CD4-positive, alpha-beta T cell treated with Interleukin-17A for 1 hour (primary cell): ENCODE measurements at regions not wholly inside any gene's neighbourhood (a gene's known extent, or its start where the extent isn't known, plus 50 kb on each side); places are given as distances from the start of the nearest gene placed in this dataset.
"Not testable (repeated sequence)": the region's sequence is repeated elsewhere in the genome, so short reads cannot be mapped to it uniquely, and the experiment has no call there.

Source experiments
- DNase-seq: peaks from one replicate; pipeline ENCODE4 v3.0.0-alpha.2; 2020

- no peak for DNase-seq
These were observed 128.7 kb upstream of the PCGF5 start for GRCh38 chr10:91091780-91092179.

GRCh38 chr10:91096274-91096673, 124.2 kb upstream of the PCGF5 start:
- DNase-seq, result no peak

- no peak for DNase-seq
These were observed 123.2 kb upstream of the PCGF5 start for GRCh38 chr10:91097313-91097712.

DNA sequence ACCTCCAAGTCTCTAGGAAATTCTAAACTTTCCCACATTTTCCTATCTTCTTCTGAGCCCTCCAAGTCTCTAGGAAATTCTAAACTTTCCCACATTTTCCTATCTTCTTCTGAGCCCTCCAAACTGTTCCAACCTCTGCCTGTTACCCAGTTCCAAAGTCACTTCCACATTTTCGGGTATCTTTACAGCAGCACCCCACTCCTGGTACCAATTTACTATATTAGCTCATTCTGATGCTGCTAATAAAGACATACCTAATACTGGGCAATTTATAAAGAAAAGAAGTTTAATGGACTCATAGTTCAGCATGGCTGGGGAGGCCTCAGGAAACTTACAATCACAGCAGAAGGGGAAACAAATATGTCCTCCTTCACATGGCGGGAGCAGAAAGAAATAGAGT, 122.4 kb upstream of the PCGF5 start:
- not testable (repeated sequence) for DNase-seq

DNA sequence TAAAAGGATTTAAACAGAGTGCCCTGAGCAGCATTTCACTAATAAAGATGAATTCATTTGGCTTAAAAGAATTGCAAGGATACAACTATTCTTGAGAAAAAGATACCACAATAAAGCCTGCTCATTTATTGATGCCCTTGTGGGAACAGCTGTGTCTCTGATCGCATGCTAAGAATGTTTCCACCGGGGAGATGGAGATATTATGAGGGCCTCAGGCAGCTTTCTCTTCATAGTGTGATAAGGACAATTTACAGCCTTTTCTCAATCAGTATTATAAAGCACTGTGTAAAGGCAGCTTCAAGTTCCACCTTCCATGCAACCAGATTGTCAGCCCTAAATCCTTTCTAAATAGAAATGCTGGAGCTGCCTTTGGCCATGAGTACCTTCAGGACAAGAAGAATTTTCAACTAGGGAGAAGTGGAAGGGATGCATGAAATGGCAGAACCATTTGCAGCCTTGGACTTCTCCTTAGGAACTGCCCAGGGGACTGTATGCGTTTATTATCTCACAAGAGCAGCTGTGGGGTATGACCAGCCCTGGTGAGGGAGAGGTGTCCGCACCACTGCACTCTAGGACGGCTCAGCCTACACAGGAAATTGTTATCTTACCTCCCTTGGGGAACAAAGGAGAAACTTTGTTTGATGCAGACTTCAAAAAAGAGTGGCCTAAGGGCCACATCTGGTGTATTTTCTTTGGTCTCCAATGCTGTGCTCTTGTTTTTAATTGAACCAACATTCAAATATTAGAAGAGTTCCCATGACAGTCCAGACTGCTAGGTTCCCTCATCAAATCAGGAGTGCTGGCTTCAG, 116.9 kb upstream of the PCGF5 start:
- DNase-seq, result no peak

- DNase-seq, result no peak
These were observed 116.0 kb upstream of the PCGF5 start for GRCh38 chr10:91104193-91105041.

DNA sequence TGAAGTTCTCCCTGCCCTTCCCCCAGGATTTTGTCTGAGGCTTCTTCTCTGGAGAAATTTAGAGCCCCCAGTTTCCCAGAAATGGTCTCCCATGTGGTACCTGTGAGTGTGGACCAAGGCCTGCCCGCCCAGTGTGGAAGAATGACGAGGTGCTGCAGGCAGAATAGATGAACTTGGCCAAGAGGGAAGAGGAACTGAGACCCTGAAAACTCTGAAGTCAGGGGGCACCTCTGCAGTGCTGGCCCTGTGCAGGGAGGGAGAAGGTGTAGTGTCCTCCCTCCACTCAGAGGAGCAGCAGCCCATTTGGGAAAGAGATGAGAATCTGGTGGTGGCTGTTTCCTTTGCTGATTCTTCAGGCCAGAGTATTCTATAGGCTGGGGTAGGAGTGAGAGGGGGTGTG, 115.2 kb upstream of the PCGF5 start:
- DNase-seq, result no peak

- DNase-seq, result no peak
These were observed 111.6 kb upstream of the PCGF5 start for GRCh38 chr10:91108820-91109219.

GRCh38 chr10:91111060-91111459, 109.4 kb upstream of the PCGF5 start:
- DNase-seq, result no peak

DNA sequence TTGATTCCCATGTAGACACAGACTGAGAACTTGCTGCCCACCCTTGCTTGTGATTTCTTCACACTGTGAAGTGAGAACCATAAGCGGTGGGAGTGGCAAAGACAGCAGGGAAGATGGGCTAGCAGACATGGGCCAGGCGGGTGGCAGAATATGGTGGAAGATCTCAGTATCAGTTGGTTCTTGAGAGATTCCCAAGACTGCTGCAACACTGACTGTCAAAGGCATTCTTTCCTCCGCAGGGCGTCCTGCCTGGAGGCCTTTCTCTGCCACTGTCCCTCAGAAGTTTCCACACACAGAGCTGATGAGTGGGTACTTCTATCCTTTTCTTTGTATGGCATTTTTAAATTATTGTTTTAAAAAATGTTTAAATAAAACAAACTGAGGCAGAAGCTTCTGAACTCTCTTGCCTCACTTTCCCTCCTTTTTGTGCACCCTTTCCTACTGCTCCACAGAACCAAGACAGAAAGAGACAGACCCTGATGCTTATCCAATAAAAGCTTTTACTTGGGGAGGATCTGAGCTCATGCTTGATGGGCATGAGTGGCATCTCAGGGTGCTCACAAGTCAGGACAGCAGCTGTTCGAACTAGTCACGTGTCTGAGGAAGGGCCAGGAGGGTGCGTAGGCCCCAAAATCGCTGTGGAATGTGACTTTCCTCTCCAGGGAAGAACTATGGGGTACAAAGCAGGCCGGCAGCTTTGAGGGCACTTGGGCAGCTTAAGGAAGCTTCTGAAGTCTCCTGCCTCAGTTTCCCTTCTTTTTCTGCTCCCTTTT, 104.7 kb upstream of the PCGF5 start:
- DNase-seq, result no peak

GRCh38 chr10:91117505-91117904, 103.0 kb upstream of the PCGF5 start:
- DNase-seq, result no peak

- no peak for DNase-seq
These were observed 100.1 kb upstream of the PCGF5 start for GRCh38 chr10:91120348-91120747.

- no peak for DNase-seq
These were observed 97.2 kb upstream of the PCGF5 start for GRCh38 chr10:91123261-91123660.

GRCh38 chr10:91124016-91124415, 96.4 kb upstream of the PCGF5 start:
- DNase-seq, result no peak

- no peak for DNase-seq
These were observed 94.0 kb upstream of the PCGF5 start for GRCh38 chr10:91126471-91126870.

DNA sequence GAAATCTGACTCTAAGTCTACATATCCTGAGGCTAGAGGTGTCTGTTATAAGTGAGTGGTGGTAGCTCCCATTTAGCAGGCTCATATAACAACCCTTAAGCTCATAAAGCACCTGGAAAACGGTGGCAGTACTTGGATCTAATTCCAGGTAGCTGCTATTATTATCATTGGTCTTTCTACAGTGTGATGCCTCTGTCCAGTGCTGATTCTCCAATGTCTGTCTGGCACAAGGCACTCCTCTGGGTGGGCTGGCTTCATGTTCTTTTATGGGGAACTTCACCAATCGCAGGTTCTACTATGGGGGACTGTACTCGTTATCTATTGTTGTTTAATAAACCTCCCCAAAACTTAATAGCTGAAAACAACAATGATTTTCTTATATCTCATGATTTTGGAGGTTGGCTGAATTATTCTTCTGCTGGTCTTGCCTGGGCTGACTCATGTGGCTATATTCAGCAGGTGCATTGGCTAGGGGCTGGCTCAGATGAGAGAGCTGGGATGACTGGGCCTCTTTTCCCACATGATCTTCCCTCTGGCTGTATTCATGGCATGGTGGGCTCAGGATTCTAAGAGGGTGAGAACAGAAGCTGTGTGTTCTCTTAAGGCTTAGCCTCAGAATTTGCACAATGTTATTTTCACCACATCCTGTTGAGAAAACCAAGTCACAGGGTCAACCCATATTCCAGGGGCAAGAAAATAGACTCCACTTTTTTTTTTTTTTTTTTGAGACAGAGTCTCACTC, 93.0 kb upstream of the PCGF5 start:
- DNase-seq, result no peak

- no peak for DNase-seq
These were observed 85.3 kb upstream of the PCGF5 start for GRCh38 chr10:91135113-91135512.

DNA sequence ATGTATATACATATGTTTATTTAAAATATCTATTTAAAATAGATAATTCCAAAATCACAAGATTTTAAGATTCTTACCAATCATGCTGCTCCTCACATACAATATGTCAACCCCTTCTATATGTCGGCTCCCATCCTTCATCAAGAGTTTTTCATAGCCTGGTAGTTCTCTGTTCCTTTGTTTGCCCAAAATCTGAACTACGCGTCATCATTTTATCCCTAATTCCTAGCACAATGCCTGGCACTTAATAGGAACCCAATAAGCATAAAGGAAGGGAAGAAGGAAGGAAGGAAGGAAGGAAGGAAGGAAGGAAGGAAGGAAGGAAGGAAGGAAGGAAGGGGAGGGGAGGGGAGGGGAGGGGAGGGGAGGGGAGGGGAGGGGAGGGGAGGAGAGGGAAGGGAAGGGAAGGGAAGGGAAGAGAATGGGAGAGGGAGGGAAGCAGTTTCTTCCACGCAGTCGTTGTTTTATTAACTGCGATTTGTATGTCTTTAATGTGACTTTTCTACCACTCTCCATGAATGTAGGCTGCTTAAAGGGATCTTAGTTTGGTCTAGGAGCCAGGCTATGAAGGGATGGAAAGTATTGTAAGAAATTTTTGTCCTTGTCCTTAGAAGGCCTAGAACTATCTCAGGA, 83.3 kb upstream of the PCGF5 start:
- no peak for DNase-seq

GRCh38 chr10:91137822-91138221, 82.6 kb upstream of the PCGF5 start:
- DNase-seq, result no peak

DNA sequence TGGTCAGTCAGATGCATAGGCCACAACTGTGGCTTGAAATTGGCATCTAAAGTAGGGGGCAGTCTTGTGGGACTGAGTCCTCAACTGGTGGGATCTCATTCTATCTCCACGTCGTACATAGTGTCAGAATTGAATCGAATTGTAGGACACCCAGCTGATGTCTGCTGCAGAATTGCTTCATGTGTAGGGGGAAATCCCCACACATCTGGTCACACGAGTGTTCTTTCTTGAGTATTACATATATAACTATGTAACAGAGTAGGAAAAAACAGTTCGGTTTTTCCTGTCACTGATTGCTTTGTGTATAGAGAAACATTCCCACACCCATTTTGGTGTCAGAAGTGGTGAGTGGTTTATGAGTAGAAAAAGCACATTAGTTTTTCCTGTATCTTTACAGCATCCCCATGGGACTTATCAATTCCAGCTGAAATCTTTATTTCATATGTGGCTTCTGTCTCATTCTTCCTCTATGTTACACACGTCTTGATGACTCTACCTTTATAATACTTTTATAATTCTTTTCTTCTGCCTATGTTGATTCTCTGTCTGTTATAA, 79.4 kb upstream of the PCGF5 start:
- DNase-seq, result no peak

GRCh38 chr10:91144961-91145360, 75.5 kb upstream of the PCGF5 start:
- DNase-seq, result no peak

DNA sequence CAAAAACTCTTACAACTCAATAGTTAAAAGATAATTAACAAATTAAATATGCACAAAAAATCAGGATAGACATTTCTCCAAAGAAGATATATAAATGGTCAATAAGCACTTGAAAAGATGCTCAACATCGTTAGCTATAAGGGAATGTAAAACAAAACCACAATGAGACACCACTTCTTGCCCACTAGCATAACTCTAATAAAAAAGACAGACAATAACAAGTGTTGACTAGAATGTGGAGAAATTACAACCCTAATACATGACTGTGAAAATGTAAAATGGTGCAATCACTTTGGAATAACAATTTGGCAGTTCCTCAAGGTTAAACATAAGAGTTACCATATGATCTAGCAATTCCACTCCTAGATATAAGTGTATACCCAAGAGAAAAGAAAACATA, 74.3 kb upstream of the PCGF5 start:
- no peak for DNase-seq
